DND-41 (cell line): ENCODE measurements at regions not wholly inside any gene's neighbourhood (a gene's known extent, or its start where the extent isn't known, plus 50 kb on each side); places are given as distances from the start of the nearest gene placed in this dataset.
"Not testable (repeated sequence)": the region's sequence is repeated elsewhere in the genome, so short reads cannot be mapped to it uniquely, and the experiment has no call there.

Experiments
- ATAC-seq: fragments of 200-7000 bp; cut with Tn5 transposase; 3 replicates; pipeline ENCODE4 v1.9.1; 2021; ENCODE audit warnings: low read depth; ENCODE audit not compliant: insufficient read depth
- DNase-seq: peaks from one replicate; pipeline ENCODE4 v3.0.0-alpha.2; 2020
- H2AFZ ChIP-seq: 2 replicates; pipeline ENCODE4 v1.6.0; 2012; ENCODE audit warnings: low read depth, low read length
- H3K27ac ChIP-seq: 2 replicates; pipeline ENCODE4 v1.5.1; 2012; ENCODE audit warnings: low read length, inconsistent platforms
- H3K27me3 ChIP-seq: fragments of 200-600 bp; sonication (generic); 2 replicates; pipeline ENCODE4 v1.6.0; 2012; ENCODE audit warnings: low read length, mild to moderate bottlenecking, inconsistent platforms; ENCODE audit not compliant: insufficient read depth, poor library complexity
- H3K36me3 ChIP-seq: 2 replicates; pipeline ENCODE4 v1.5.1; 2012; ENCODE audit warnings: low read length, inconsistent platforms; ENCODE audit not compliant: insufficient read depth
- H3K4me1 ChIP-seq: 2 replicates; pipeline ENCODE4 v1.5.1; 2012; ENCODE audit warnings: mild to moderate bottlenecking, low read length; ENCODE audit not compliant: insufficient read depth
- H3K4me2 ChIP-seq: 2 replicates; pipeline ENCODE4 v1.6.0; 2012; ENCODE audit warnings: mild to moderate bottlenecking, moderate library complexity, low read length, inconsistent platforms; ENCODE audit not compliant: insufficient read depth
- H3K4me3 ChIP-seq, 2 experiments: fragments of 200-600 bp in 1 of 2; shearing (Covaris generic) in 1 of 2; 2 replicates each; pipeline ENCODE4 v1.5.1; 2012 to 2016; ENCODE audit warnings: inconsistent platforms in 2 of 2, low read length in 2 of 2, mild to moderate bottlenecking in 2 of 2, low read depth in 1 of 2, moderate library complexity in 1 of 2
- H3K79me2 ChIP-seq: 2 replicates; pipeline ENCODE4 v1.6.0; 2012; ENCODE audit warnings: low read length, inconsistent platforms; ENCODE audit not compliant: insufficient read depth
- H3K9ac ChIP-seq: 2 replicates; pipeline ENCODE4 v1.6.0; 2012; ENCODE audit warnings: low read depth, mild to moderate bottlenecking, inconsistent platforms, low read length, moderate library complexity
- H3K9me3 ChIP-seq: 2 replicates; pipeline ENCODE4 v1.5.1; 2012; ENCODE audit warnings: low read length, moderate library complexity, mild to moderate bottlenecking, inconsistent platforms; ENCODE audit not compliant: insufficient read depth, severe bottlenecking
- H4K20me1 ChIP-seq: 2 replicates; pipeline ENCODE4 v1.6.0; 2012; ENCODE audit warnings: low read length; ENCODE audit not compliant: insufficient read depth

- not testable (repeated sequence) for DNase-seq, H3K27me3 ChIP-seq, H3K4me3 ChIP-seq, H3K4me1 ChIP-seq, ATAC-seq, H3K4me2 ChIP-seq, H2AFZ ChIP-seq, H3K27ac ChIP-seq, H3K9me3 ChIP-seq, H3K79me2 ChIP-seq, H3K36me3 ChIP-seq, H3K9ac ChIP-seq, H4K20me1 ChIP-seq
Measured at GRCh38 chr1:83238654-83239053, 760.3 kb downstream of the TTLL7 start.

- not testable (repeated sequence) for H3K4me2 ChIP-seq, H3K4me3 ChIP-seq, H3K79me2 ChIP-seq, H4K20me1 ChIP-seq, H3K36me3 ChIP-seq, H3K4me1 ChIP-seq, H3K9me3 ChIP-seq, H2AFZ ChIP-seq, DNase-seq, H3K27ac ChIP-seq, H3K27me3 ChIP-seq, ATAC-seq, H3K9ac ChIP-seq
Measured at GRCh38 chr1:83219788-83220187, 779.1 kb downstream of the TTLL7 start.

- H3K27me3 ChIP-seq, H3K9ac ChIP-seq, H3K36me3 ChIP-seq, H3K79me2 ChIP-seq, H2AFZ ChIP-seq, H3K27ac ChIP-seq, H3K4me1 ChIP-seq, H3K4me3 ChIP-seq, H4K20me1 ChIP-seq, H3K4me2 ChIP-seq, ATAC-seq, H3K9me3 ChIP-seq, DNase-seq: not testable (repeated sequence)
Measured at GRCh38 chr1:83218036-83218716, 780.8 kb downstream of the TTLL7 start.

DNA sequence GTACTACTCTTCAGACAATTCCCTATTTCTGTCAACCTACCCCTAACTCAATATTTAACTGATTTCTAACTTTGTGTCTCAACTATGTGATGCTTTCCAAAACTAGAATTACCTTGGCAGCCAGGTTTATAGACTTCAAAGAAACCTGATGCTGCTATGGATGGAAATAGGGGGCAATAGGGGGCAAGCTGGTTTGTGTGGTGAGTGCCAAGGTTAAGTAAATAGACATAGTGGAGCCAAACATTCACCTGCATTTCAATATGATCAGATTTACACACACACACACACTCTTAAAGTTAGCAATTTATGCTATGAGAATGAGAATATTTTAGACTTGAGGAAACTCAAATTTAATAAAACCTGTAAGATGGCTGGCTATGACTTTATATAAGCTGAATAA, 784.6 kb downstream of the TTLL7 start:
- not testable (repeated sequence) for H3K79me2 ChIP-seq, H3K4me1 ChIP-seq, H3K4me2 ChIP-seq, H2AFZ ChIP-seq, H3K9ac ChIP-seq, H4K20me1 ChIP-seq, H3K9me3 ChIP-seq, H3K4me3 ChIP-seq, H3K27me3 ChIP-seq, H3K36me3 ChIP-seq, DNase-seq, H3K27ac ChIP-seq, ATAC-seq

DNA sequence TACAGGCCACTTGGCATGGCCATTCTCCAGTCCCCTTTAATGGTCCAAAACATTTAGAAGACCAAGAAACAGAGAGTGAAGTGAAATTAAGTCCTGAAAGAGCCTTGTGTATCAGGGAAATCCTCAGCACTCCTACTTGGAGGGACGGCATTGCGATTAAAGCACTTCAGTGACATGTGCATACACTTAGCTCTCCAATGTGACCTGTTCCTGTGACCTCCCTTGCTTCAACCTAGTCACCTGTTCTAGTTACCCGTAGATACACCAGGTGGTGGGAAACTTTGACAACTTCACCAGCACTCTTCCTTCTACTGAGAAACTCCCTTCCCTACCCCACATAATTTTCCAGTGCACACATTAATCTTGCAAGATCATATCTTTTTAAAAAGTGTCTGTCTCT, 785.3 kb downstream of the TTLL7 start:
- ATAC-seq, H4K20me1 ChIP-seq, H3K4me1 ChIP-seq, H2AFZ ChIP-seq, H3K79me2 ChIP-seq, H3K36me3 ChIP-seq, H3K9me3 ChIP-seq, H3K27ac ChIP-seq, H3K9ac ChIP-seq, DNase-seq, H3K4me3 ChIP-seq, H3K4me2 ChIP-seq, H3K27me3 ChIP-seq: not testable (repeated sequence)

DNA sequence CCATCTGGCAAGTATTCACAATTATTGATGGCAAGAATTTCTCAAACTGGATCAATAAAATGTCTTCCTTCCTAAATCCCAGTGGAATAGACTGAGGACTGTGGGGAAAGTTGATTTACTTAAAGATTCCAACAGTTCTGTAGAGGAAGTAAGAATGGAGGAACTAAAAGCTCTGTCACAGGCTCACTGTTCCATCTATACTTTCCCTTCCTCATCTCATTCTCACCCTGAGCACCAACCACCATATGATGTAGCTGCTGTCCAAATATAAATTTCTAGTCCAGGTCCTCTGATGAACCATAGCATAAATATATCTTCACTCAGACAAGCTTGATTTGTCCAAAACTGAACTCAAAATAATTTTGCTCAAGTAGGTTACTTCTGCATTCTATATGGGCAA, 786.9 kb downstream of the TTLL7 start:
- not testable (repeated sequence) for ATAC-seq, H3K4me3 ChIP-seq, H3K27me3 ChIP-seq, H3K27ac ChIP-seq, H3K9me3 ChIP-seq, H2AFZ ChIP-seq, H4K20me1 ChIP-seq, H3K9ac ChIP-seq, H3K4me1 ChIP-seq, H3K36me3 ChIP-seq, H3K4me2 ChIP-seq, H3K79me2 ChIP-seq, DNase-seq

GRCh38 chr1:83208540-83208939, 790.4 kb downstream of the TTLL7 start:
- H4K20me1 ChIP-seq, H3K4me3 ChIP-seq, H3K9ac ChIP-seq, H3K36me3 ChIP-seq, ATAC-seq, H3K4me1 ChIP-seq, H2AFZ ChIP-seq, H3K27me3 ChIP-seq, H3K4me2 ChIP-seq, H3K9me3 ChIP-seq, DNase-seq, H3K27ac ChIP-seq, H3K79me2 ChIP-seq: not testable (repeated sequence)

DNA sequence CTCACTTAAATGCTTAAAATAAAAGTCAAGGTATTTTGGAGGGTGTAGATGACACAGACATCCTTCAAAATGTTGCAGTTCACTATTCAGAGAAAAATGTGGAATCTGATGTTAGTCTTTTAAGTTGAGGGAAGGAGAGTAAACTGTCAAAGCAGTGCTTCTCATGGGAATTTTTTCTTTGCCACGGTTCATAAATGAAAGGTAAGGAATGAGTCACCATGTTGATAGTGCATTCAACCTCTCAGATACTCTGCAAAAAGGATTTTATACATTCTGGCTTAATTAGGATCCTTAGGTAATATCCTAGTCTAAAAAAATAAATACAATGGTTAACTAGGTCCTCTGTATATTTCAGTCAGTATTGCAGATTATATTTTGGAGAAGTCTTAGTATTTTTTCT, 804.3 kb downstream of the TTLL7 start:
- H3K9ac ChIP-seq, DNase-seq, H3K27ac ChIP-seq, ATAC-seq, H3K36me3 ChIP-seq, H3K9me3 ChIP-seq, H3K4me2 ChIP-seq, H2AFZ ChIP-seq, H3K4me3 ChIP-seq, H3K27me3 ChIP-seq, H3K79me2 ChIP-seq, H3K4me1 ChIP-seq, H4K20me1 ChIP-seq: not testable (repeated sequence)
